Inferior parietal cortex (tissue), 1 donor: ENCODE measurements at regions not wholly inside any gene's neighbourhood (a gene's known extent, or its start where the extent isn't known, plus 50 kb on each side); places are given as distances from the start of the nearest gene placed in this dataset.
"Not testable (repeated sequence)": the region's sequence is repeated elsewhere in the genome, so short reads cannot be mapped to it uniquely, and the experiment has no call there.

Source experiments
- DNase-seq: peaks from one replicate; pipeline ENCODE4 v3.0.0-alpha.2; 2016; ENCODE audit errors: extremely low spot score

DNA sequence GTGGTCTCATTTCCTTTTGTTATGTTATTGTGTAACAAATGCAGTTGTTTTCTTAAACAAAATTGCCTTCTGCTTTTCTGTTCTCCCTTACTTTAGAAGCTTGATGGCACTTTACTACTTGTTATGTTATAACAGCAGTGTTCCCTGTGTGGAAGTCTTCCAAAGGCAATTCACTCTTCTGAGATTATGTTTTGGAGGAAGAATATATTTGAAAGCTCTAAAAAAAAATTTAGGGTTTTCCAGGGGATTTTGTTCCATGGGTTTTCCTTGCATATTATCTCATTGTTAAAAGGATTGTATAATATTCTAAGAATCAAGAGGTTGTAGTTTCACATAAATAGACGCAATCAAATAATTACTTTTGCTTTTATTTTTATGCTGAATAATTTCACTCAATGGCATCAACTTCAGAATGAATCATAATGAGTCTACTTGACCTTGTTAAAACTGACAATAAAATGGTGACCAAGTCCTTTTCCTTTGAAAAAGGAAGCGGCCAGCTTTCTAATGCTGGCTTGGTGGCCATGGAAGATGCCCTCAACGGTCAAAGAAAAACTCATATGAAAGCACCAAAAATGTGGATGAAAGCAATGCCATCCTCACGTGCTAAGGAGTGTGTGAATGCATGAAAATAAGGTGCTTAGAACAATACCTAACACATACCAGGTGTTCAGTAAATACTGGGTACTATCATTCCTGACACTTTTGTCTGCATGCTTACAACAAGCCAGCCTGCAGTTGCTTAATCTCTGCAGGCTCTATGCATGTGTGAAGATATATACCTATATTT lies 92.4 kb upstream of the KLF6 start:
- no peak for DNase-seq

DNA sequence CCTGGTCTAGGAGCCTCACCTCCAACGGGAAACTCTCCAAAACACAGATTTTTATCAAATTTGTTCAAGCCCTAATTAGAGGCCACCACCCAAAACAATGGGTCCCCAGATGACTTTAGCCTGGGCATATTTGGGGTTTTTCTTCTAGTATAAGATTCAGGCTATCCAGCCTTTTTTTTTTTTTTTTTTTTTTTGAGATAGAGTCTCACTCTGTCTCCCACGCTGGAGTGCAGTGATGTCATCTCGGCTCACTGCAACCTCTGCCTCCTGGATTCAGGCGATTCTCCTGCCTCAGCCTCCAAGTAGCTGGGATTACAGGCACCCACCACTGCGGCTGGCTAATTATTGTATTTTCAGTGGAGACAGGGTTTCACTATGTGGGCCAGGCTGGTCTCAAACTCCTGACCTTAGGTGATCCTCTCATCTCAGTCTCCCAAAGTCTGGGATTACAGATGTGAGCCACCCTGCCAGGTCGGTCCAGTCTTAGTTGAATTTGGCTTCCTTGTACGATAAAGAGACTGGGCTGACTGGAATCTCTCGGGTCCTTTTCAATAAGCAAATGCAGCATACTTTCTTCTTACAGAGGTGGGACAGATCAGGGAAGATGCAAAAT lies 91.4 kb upstream of the KLF6 start:
- DNase-seq = no peak

DNA sequence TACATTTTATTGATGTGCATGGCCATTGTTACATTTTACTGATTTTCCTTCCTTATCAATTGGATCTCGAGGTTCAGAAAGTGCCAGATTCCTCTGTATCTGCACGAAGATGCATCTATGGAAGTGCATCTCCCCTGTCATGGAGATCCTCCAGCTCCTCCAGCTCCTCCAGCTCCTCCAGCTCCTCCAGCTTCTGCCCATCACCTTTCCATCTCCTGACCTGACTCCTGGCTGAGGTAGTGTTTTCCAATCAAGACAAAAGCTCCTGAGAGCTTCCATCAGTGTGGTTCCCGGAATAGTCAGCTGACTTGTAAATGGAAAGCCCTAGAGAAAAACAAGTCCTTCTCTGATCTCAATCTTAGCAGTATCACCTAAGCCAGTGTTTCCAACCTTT lies 90.8 kb upstream of the KLF6 start:
- DNase-seq = no peak

DNA sequence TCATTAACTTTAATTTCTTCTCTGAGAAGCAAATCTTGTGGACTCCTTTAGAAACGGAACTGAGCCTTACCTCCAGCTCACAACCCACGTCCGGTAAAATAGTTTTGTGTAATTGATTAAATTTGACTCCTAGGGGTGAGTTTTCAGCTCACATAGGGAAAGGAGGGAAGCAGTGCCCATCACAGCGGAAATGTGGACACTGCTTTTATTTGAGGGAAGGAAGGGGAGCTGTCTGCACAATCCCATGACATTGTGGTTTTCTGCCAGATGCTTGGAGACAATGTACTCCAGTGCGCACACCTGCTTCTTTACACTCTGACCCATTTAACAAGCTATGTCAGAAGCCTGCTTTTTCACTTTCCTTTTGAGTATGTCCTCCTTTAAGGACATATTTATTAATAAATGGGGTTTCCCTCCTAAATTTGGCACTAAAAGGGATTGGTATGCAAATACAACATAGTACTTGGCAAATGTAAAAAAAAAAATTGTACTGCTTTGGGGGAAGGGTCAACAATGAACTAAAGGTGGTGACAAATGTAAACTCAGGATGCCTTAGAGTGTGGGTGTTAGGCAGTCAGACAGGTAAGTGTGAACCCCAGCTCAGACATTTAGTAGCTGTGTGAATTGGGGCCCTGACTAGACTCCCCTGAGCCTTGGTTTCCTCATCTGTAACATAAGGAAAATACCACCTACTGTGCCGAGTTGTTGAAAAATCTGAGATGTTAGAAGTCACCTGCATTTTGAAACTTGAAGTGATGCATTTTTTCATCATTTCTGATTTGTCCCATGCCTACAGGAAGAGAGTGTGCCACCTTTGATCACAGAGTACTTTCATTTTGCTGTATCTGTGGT lies 90.2 kb upstream of the KLF6 start:
- no peak for DNase-seq

DNA sequence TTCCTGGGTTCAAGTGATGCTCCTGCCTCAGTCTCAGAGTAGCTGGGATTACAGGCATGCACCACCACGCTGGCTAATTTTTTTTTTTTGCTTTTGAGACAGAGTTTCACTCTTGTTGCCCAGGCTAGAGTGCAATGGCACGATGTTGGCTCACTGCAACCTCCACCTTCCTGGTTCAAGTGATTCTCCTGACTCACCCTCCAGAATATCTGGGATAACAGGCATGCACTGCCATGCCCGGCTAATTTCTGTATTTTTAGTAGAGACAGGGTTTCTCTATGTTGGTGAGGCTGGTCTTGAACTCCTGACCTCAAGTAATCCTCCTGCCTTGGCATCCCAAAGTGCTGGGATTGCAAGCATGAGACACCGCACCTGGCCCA lies 89.6 kb upstream of the KLF6 start:
- DNase-seq = not testable (repeated sequence)

DNA sequence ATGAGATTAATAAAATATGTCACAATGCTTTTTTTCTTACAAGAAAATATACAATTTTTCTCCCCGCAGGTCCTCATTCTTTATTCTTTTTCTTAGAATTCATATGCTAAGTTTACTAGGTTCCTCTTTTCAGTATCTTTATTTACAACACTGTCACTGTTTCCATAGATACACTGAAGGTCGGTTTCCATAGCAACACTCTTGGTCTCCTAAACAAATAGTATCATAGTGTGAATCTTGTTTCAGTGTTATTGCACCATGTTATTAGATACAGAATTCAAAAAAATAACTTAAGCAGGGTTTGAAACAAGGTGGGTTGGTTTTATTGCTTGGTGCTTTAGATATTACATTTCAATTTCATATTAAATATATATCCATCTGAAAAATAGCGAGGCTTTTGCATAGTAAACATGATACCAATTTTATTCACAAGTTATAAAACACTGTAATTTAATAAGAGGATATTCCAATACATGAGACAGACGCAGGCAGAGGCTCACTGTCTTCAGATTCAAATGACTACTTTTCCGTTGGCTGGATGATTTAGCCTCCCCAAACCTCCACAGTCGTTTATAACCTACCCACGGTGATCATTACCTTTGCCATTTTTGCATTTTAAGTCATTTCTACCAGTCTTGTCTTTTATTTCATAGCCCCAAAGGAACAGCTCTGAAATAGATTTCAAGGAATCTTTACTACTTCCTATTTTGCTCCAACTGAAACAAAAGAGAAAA lies 88.9 kb upstream of the KLF6 start:
- DNase-seq = peak; percentile 39

DNA sequence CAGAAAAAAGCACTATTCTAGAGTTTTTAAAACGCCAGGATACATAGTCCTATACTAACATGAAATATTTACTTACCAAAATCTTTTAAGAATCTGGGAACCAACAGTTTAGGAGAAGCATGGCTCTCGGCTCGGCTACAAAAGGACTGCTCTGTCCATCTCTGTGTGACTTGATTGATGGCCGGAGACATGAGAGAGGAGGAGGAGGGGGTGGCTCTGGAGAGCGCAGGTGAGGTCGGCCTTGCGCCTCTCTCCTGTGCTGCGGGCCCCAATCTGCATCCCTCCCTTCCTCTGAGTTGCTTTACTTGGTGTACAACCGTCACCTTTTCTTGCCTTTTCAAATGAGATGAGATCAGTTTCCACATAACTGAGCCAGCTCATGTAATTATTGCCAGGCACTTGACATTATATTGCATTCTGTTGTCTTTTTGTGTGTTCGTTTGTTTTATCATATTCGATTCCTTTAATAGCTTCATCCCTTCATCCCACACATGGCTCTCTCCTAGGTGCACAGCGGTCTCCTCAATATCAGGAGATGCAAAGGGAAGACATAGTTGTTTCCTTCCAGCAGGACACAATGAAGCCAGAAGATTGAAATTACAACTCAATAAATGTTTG lies 87.8 kb upstream of the KLF6 start:
- no peak for DNase-seq

DNA sequence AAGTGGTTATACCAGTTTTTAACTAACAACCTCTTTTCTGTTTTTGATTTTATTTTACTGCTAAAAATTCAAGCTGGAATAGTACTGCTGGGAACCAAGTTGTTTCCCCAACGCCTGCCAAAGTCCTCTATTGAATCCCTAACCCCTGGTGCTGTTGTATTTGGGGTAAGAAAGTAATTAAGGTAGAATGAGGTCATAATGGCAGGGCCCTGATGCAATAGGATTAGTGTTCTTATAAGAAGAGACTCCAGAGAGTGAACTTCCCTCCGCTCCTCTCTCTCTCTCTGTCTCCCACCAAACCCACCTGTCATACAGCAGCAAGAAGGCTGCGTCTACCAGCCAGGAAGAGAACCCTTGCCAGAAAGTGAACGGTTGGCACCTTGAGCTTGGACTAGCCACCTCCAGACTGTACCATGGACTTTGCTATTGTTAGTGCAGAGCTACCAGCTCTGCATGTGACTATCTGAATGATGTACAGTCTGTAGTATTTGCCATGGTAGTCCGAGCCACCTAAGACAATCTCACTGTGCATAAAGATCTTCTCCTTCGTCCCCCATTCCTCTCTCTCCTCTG lies 86.5 kb upstream of the KLF6 start:
- no peak for DNase-seq

DNA sequence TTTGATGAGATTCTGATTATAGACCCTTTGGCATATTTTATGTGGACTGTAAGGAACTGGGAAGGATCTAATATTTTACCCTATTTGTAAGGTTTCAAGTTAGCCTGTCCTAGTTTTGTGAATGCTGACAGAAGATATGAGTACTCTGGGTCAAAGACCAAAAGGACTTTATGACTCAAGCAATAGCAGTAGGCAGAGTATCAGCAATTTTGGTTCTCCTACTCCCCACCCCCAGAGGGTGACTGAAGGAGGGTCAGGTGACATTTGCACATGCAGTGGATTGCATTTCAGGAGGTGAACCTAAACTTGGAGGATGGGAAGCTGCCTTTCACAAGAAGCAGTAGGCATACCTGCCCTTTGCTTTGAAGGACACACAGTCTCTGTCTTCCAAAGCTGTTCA lies 84.0 kb upstream of the KLF6 start:
- no peak for DNase-seq

DNA sequence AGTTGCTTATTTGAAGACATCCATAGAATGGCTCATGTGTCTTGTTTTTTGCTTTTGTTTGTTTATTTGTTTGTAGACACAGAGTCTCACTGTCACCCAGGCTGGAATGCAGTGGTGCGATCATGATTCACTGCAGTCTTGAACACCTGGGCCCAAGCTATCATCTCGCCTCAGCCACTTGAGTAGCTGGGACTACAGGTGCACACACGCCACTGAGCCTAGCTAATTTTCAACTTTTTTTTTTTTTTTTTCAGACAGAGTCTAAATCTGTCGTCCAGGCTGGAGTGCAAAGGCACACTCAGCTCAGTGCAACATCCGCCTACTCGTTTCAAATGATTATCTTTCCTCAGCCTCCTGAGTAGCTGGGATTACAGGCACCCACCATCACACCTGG lies 83.3 kb upstream of the KLF6 start:
- DNase-seq = no peak

DNA sequence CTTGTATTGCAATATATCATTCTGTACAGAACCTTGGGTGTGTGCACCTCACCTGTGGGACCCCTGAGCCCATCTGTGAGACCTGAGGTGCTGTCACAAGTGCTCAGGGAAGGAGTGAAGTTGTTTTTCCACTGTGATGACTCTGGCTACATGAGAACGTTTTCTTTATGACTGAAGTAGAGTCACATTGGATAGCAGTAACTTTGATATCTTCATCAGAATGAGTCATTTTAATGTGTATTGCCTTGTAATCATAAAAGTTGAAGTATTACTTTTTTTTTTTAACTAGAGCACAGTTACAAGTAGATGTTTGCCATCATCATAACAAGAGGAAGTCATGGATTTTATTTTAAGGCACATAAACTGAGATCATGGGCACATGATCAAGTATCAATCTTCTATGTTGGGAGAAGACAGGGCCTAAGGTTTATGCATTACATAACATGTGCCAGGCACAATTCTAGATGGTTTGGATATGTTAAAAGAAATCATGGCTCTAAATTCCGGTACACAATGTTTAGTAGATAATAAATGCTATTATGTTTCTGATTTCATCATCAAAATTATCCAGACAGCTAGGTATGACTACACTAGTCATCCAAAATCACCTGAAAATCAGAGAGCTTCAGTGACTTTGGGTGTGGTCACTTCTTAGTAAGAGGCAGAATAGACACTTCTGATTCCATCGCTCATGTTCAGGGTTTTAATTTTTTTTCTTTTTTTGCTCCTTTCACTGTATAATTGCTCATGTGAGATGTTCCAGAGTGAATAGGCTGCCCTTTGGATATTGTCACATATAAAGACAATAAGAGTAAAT lies 82.7 kb upstream of the KLF6 start:
- DNase-seq = no peak

DNA sequence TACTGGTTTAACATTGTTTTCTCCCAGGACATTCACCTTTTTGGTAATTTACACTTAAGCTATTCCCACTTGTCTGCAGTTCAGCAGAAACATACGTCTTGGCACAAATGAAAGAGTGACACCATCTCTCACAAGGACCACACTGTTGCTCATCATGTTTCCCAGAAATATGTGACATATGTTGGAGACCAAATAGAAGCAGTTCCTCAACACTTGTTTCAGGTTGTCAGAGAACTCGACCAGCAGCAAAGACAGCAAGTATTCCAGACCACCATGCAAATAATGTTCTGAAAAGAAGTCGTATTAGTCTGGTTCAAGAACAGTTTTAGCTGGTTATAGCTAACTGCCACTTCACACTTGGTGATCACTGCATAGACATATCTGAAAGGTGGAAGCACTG lies 81.3 kb upstream of the KLF6 start:
- no peak for DNase-seq

DNA sequence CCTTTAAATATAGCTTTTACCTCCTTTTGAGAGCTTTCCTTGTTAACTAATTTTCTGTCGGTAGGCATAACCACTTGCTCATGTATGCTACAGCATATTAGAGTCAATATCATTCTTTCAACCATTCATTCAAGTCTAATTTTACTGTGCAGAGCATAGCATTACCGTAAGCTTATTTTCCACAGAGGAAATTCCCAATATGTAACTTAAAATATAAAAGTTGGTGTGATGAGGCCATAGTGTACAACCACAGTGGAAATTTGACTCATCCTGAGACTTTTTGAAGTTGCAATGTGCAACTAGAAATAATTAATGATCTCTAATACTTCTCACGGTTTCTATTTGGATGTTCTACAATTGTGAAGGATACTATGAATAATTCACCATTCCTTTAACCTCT lies 80.6 kb upstream of the KLF6 start:
- DNase-seq = no peak

DNA sequence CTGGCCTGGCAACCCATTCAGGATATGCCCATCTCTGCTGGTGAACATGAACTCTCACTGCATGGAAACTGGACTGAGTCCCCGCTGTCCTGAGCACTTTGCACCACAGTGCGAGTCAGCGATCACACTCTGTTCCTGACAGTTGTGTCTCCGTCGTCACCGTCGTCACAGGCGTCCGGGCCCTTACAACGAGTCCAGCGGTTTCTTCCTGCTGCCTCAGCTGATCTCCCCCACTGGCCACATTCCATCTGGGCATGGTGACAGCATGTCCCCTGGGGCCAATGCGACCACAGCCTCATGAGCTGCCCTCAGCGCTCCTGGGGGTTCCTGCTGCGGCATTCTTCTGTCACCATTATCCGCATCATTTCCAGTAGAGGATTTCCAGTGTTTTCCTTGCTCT lies 76.8 kb upstream of the KLF6 start:
- DNase-seq = no peak

DNA sequence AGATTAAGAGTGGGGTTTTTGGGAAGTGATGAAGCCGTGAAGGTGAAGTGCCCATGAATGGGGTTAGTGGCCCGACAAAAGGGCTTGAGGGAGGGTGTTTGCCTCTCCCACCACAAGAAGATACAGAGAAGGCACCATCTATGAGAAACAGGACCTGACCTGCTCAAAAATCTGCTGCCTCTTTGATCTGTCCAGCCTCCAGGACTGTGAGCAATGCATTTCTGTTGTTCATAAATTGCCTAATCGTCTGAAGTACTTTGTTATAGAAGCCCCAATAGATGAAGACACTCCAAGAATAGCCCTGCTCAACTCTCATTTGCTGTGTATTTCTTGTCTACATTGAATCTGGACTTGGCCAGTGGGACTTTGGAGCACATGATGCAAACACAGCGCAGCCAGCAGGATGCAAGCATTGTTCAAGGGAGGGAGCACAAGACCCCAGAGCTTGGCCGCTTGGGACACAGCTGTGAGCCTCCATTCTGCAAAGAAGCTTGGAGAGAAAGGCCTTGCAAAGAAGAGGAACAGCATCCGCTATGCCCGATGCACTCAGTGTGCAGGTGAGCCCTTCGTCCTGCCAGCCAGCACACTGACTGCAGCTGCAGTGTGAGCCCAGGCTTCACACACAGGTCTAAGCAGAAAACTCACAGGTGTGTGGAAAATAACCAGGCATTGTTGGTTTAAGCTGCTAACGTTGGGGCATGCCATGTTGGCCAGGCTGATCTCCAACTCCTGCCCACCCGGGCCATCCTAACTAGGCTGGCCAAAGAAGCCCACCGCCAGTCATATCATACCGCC lies 73.2 kb upstream of the KLF6 start:
- no peak for DNase-seq

DNA sequence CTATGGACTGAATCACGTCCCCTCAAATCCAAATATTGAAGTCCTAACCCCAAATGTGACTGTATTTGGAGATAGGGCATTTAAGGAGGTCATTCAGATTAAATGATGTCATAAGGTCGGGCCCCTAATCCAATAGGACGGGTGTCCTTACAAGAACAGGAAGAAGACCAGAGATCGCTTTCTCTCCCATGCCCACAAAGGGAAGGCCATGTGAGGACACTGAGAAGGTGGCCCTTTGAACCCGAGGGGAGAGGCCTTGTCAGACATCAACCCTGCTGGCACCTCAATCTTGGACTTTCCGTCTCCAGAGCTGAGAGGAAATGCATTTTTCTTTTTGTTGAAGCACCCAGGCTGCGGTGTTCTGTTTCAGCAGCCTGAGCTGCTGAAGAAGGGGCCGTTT lies 72.3 kb upstream of the KLF6 start:
- DNase-seq = no peak

DNA sequence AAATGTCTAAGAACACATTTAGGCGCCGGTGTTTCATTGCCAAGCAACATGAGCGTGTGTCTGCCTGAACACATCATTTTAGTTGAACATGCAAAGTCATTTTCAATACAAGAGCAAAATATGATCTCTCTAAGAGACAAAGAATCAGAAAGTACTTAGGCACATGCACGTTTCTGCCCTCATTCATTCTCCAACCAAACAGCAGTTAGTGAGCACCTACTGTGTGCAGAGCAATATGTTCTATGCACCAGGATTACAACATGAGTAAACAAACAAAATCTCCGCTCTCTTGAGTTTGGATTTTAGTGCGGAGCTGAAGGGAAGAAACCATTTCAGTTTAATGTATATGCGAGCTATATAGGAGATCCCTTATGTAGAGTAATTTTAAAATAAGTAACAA lies 71.6 kb upstream of the KLF6 start:
- DNase-seq = no peak

DNA sequence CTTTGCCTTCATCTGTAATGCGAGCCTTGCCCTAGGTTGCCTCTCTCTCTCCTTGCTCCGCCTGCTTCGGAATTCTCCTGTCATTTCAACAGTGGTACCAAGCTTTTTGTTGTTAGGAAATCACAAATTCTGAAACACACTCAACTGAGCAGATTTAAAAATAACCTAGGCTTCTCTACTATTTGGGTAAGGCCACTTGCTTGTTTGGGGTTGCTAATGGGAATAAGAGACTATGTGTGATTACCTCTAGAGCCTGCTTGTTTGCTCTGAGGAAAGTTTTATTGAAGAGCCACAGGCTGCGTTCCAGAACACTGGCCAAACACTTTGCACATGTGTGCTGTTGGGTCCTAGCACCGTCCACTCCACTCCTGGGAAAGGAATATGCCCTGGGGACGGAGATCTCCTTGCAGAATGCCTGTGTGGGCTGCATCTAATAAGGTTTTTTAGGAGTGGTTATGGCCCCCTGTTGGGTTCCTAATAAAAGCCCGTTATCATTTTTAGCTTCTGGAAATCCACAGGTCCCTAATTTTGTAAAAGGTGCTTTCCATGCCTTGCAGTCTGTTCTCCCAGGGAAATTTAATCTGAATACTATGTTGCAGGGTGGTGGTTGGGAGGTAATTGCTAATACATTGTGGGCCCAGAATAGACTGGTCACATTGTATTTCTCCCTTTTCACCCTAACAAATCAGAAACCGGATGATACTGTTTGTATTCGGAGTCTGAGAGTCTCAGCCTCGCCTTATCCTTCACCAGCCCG lies 68.7 kb upstream of the KLF6 start:
- no peak for DNase-seq

DNA sequence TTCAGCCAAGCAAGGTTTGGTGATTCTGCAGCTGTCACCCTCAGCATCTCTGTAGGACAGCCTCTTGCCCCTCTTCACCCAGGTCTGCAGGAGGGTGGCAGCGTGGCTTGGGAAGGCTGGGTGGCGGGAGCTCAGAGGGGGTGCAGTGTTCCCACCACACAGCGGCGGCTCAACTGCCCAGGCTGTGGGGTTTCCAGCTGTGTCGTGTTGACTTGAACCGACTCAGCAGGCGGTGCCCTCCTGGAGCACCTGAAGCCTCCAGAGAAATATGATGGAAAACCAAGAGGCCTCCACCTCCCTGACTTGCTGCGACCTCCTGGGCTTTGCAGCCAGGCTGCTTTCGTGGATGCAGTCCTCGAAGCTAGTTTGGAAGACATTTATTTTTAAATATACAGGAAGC lies 68.0 kb upstream of the KLF6 start:
- DNase-seq = no peak
